ENCODE measurements at regions not wholly inside any gene's neighbourhood (a gene's known extent, or its start where the extent isn't known, plus 50 kb on each side); places are given as distances from the start of the nearest gene placed in this dataset.

GRCh38 chr6:40725390-40725789, 138.2 kb upstream of the LRFN2 start:
- Mint-ChIP-seq H3K36me3 (no peaks in the 10 kb centered on the region), H3K27me3 (peaks cover 0 to 5% (median 0%) of the 10 kb centered on the region in 3 donors), H3K27ac (peak overlapping the region in 1 of 6 donors; percentile 9), H3K4me3 (no peak overlapping the region), H3K4me1 (peaks cover 5 to 18% (median 8%) of the 10 kb centered on the region in 3 donors), H3K9me3 (no peaks in the 10 kb centered on the region)
- no peak for DNase-seq
- no peak for ATAC-seq (ENCODE audit: low read depth in 2 of 2)

DNA sequence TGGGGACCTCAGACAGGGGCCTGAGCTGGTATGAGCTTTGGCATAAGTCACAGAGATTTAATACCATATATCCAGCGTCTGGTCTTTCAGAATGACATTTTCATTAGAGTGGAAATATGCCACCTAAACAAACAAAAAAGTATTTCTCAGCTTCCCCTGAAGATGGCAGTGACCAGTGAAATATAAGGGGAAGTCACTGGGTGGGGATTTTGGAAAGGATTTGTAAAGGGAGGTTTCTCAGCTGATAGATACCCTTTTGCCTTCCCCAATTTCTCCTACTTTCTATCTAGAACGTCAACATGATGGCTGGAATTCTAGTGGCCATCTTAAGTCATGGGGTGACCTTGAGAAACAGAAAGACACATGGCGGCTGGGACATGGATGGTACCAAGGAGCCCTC, 137.7 kb upstream of the LRFN2 start:
- no peak for DNase-seq
- ATAC-seq (ENCODE audit: low read depth in 2 of 2): no peak
- peak overlapping the region in 1 of 6 donors; percentile 70 for H3K27ac Mint-ChIP-seq
- H3K9me3 Mint-ChIP-seq: no peaks in the 10 kb centered on the region
- no peak overlapping the region for H3K4me3 Mint-ChIP-seq
- H3K27me3 Mint-ChIP-seq: peaks cover 0 to 5% (median 0%) of the 10 kb centered on the region in 3 donors
- H3K4me1 Mint-ChIP-seq: peaks cover 10 to 23% (median 13%) of the 10 kb centered on the region in 3 donors
- H3K36me3 Mint-ChIP-seq: no peaks in the 10 kb centered on the region

GRCh38 chr6:40723967-40724366, 136.8 kb upstream of the LRFN2 start:
- Mint-ChIP-seq H3K36me3 (no peaks in the 10 kb centered on the region), H3K4me1 (peaks cover 19 to 33% (median 19%) of the 10 kb centered on the region in 3 donors), H3K27ac (peak overlapping the region in 1 of 6 donors; percentile 86), H3K9me3 (no peaks in the 10 kb centered on the region), H3K4me3 (no peak overlapping the region), H3K27me3 (no peaks in the 10 kb centered on the region)
- ATAC-seq (ENCODE audit: low read depth in 2 of 2) (no peak), DNase-seq (no peak)

DNA sequence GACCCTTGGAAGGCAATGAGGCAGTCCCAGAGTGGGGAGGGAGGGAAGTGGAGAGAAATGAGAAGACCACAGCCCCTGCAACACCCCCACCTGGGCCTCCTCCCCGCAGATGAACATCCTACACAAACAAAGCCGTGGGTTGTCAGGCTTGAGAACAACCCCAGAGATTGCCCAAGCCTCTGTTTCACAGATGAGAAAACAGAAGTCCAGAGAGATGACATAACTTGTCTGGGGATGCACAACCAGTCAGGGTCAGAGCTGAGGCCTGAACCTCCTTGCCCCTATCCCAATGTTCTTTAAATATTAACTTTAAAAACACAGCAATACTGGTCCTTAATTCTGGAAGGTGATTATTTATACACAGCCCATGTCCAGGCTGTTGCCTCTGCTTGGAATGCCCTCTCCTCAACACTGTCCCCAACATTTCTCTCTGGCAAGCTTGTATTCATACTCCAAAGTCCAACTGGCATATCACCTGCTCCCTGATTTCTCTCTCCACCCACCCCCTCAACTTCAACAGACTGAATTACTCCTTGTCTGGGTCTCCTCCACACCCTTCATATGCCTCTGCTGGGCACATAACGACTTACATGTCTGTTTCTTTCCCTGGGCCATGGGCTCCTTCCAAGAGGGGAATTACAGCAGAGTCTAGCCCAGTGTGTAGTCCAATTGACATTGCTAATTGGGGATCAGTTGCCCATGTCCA, 135.5 kb upstream of the LRFN2 start:
- no peaks in the 10 kb centered on the region for H3K36me3 Mint-ChIP-seq
- peak overlapping the region in 4 of 6 donors; percentile 25 to 73 (median 42) for H3K27ac Mint-ChIP-seq
- H3K4me3 Mint-ChIP-seq: no peak overlapping the region
- no peak for DNase-seq
- H3K4me1 Mint-ChIP-seq: peaks cover 19 to 34% (median 21%) of the 10 kb centered on the region in 3 donors
- no peaks in the 10 kb centered on the region for H3K27me3 Mint-ChIP-seq
- no peak for ATAC-seq (ENCODE audit: low read depth in 2 of 2)
- no peaks in the 10 kb centered on the region for H3K9me3 Mint-ChIP-seq

DNA sequence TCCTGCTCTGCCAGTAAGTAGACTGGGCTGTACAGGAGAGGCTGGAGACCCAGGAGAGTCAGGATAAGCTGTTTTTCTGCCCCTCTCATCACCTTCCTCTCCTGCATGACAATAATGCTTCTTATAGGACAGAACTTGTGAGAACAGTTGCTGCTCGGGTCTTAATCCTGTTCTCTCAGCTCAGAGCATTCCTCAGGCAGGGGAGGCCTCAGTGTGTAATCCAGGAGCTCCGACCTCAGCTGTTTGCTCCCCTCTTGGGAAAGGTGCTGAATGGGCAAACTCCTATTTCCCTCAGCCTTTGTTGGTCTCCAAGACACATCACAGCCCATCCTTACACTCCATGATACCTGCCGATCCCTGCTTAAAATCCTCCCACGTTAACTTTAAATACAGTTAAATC, 134.9 kb upstream of the LRFN2 start:
- no peaks in the 10 kb centered on the region for H3K9me3 Mint-ChIP-seq
- no peaks in the 10 kb centered on the region for H3K27me3 Mint-ChIP-seq
- no peaks in the 10 kb centered on the region for H3K36me3 Mint-ChIP-seq
- no peak overlapping the region for H3K4me3 Mint-ChIP-seq
- ATAC-seq (ENCODE audit: low read depth in 2 of 2) (no peak), DNase-seq (no peak)
- peak overlapping the region in 3 of 6 donors; percentile 7 to 49 (median 47) for H3K27ac Mint-ChIP-seq
- peaks cover 19 to 34% (median 21%) of the 10 kb centered on the region in 3 donors for H3K4me1 Mint-ChIP-seq

DNA sequence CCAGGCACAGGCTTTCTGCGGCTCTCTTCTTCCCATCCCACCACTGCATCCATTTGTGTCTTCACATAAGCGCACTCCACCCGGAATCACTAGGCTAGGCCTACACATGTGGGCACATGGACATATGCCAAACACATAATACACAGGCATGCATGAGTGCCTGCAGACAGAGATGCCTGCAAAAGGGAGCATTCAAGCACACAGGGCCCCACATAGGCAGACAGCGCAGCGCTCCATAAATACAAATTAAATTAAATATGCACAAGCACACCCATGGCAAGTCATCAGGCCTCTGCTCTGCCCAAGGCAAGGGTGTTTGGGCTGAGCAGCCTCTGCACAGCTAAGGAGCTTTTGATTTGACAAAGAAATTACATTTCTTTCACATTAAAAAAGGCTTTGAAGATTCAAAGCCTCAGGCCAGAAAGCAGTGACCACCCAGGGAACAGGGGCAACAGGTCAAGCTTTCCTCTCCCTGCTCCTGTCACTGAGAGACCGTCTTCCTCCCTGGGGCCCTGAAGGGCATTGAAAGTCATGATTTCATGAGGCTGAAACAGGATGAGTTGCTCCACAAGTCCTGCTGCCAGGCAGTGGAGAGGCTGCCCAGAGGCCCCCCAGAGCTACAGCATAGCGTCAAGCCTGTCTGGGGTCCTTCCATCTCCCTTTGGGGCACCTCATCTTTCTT, 134.2 kb upstream of the LRFN2 start:
- Mint-ChIP-seq H3K27ac (peak overlapping the region in 4 of 6 donors; percentile 7 to 65 (median 48)), H3K4me1 (peaks cover 19 to 34% (median 21%) of the 10 kb centered on the region in 3 donors), H3K9me3 (no peaks in the 10 kb centered on the region), H3K27me3 (no peaks in the 10 kb centered on the region), H3K36me3 (no peaks in the 10 kb centered on the region), H3K4me3 (peak overlapping the region in 2 of 8 donors; percentile 24 to 41)
- no peak for DNase-seq
- no peak for ATAC-seq (ENCODE audit: low read depth in 2 of 2)

- Mint-ChIP-seq H3K4me1 (peaks cover 24 to 40% (median 26%) of the 10 kb centered on the region in 3 donors), H3K9me3 (no peaks in the 10 kb centered on the region), H3K27ac (peak overlapping the region; percentile 6 to 92 (median 66)), H3K27me3 (no peaks in the 10 kb centered on the region), H3K4me3 (peak overlapping the region in 7 of 8 donors; percentile 66 to 90 (median 84)), H3K36me3 (no peaks in the 10 kb centered on the region)
- no peak for DNase-seq
- no peak for ATAC-seq (ENCODE audit: low read depth in 2 of 2)
These were observed 133.2 kb upstream of the LRFN2 start for GRCh38 chr6:40720375-40720748.

DNA sequence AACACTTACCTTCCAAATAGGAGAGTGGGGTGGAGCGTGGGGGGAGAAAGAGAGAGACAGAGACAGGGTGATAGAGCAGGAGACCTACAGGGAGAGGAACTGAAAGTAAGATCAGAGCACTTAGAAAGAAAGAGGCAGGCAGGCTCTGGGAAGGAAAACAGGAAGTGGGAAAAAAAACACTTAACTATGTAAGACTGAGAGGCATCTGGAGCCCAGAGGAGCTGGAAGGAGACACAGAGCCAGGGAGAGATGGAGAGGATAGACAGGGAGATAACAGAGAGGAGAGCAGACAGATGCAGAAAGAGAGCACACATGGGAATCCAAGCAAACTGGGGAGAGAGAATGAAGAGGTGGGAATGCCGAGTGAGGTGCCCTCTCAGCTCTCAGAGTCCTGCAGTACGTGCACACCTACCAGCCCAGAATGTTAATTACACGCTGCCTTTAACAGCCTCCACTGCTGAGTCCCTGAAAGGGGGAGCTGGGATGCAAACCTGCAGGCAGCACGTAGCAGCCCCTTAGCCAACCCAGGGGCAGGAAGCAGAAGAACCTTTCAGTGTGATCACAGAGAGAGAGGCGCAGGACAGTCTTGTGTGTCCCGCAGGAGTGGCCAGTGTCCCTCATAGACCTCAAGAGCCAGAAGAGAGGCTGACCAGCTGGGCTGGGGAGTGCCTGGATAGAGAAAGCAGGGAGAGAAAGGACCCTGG, 132.7 kb upstream of the LRFN2 start:
- DNase-seq (peak; percentile 18), ATAC-seq (ENCODE audit: low read depth in 2 of 2) (peak; percentile 86 to 87)
- Mint-ChIP-seq H3K36me3 (no peaks in the 10 kb centered on the region), H3K9me3 (no peaks in the 10 kb centered on the region), H3K27ac (peak overlapping the region in 5 of 6 donors; percentile 6 to 92 (median 61)), H3K4me3 (peak overlapping the region; percentile 29 to 90 (median 84)), H3K4me1 (peaks cover 25 to 41% (median 26%) of the 10 kb centered on the region in 3 donors), H3K27me3 (peaks cover 0 to 2% (median 0%) of the 10 kb centered on the region in 3 donors)

GRCh38 chr6:40718401-40718800, 131.2 kb upstream of the LRFN2 start:
- no peaks in the 10 kb centered on the region for H3K9me3 Mint-ChIP-seq
- DNase-seq (no peak), ATAC-seq (ENCODE audit: low read depth in 2 of 2) (no peak)
- H3K27ac Mint-ChIP-seq: peak overlapping the region in 1 of 6 donors; percentile 53
- H3K27me3 Mint-ChIP-seq: peaks cover 0 to 9% (median 0%) of the 10 kb centered on the region in 3 donors
- H3K36me3 Mint-ChIP-seq: no peaks in the 10 kb centered on the region
- H3K4me3 Mint-ChIP-seq: no peak overlapping the region
- H3K4me1 Mint-ChIP-seq: peaks cover 25 to 46% (median 26%) of the 10 kb centered on the region in 3 donors

GRCh38 chr6:40717411-40718057, 130.4 kb upstream of the LRFN2 start:
- Mint-ChIP-seq H3K9me3 (no peaks in the 10 kb centered on the region), H3K27ac (no peak overlapping the region), H3K27me3 (peaks cover 0 to 11% (median 0%) of the 10 kb centered on the region in 3 donors), H3K36me3 (no peaks in the 10 kb centered on the region), H3K4me3 (no peak overlapping the region), H3K4me1 (peaks cover 25 to 46% (median 26%) of the 10 kb centered on the region in 3 donors)
- DNase-seq (no peak), ATAC-seq (ENCODE audit: low read depth in 2 of 2) (no peak)

GRCh38 chr6:40715570-40716403, 128.6 kb upstream of the LRFN2 start:
- ATAC-seq (ENCODE audit: low read depth in 2 of 2) (no peak), DNase-seq (no peak)
- Mint-ChIP-seq H3K4me1 (peaks cover 20 to 32% (median 25%) of the 10 kb centered on the region in 3 donors), H3K27ac (peak overlapping the region in 2 of 6 donors; percentile 27 to 46), H3K36me3 (no peaks in the 10 kb centered on the region), H3K27me3 (peaks cover 0 to 25% (median 5%) of the 10 kb centered on the region in 3 donors), H3K4me3 (peak overlapping the region in 2 of 8 donors; percentile 33 to 53), H3K9me3 (peaks cover 0 to 1% (median 0%) of the 10 kb centered on the region in 7 donors)
